ENCODE measurements at regions not wholly inside any gene's neighbourhood (a gene's known extent, or its start where the extent isn't known, plus 50 kb on each side); places are given as distances from the start of the nearest gene placed in this dataset.

GRCh38 chr1:90405726-90406125 lies 311.4 kb downstream of the BARHL2 start:
- no peak overlapping the region for H3K4ac ChIP-seq (ENCODE audit: low read depth, low read length)
- no peak for DNase-seq
- H3K27me3 ChIP-seq (ENCODE audit: insufficient read depth, low read length), result no peaks in the 10 kb centered on the region
- Mint-ChIP-seq H3K4me3 (no peak overlapping the region), H3K36me3 (ENCODE audit: insufficient read depth in 1 of 3, low read depth in 3 of 3) (no peaks in the 10 kb centered on the region), H3K9me3 (no peaks in the 10 kb centered on the region), H3K27me3 (ENCODE audit: low read depth) (no peaks in the 10 kb centered on the region), H3K27ac (no peak overlapping the region; a peak in 1 of 7 replicates), H3K4me1 (peaks cover 5 to 8% of the 10 kb centered on the region in 2 experiments; a peak in 3 of 4 replicates)
- WGBS (ENCODE audit: extremely low coverage, insufficient read length, low lambda C conversion rate), result no CpG with 5 or more reads among the region's 4 CpGs
- H2BK15ac ChIP-seq (ENCODE audit: low read depth, low read length), result no peak overlapping the region
- H2AFZ ChIP-seq (ENCODE audit: low read length), result no peak overlapping the region
- H3K23me2 ChIP-seq (ENCODE audit: insufficient read length, low read depth, low read length, poor library complexity, severe bottlenecking), result no peaks in the 10 kb centered on the region
- H2BK120ac ChIP-seq (ENCODE audit: low read depth, low read length, poor library complexity, severe bottlenecking), result no peak overlapping the region
- H3K27ac ChIP-seq (ENCODE audit: insufficient read length, low read depth, low read length), result no peak overlapping the region
- H3K79me2 ChIP-seq (ENCODE audit: insufficient read depth, low read length), result no peaks in the 10 kb centered on the region
- H3K4me2 ChIP-seq (ENCODE audit: insufficient read depth, insufficient read length, low read length), result no peak overlapping the region
- H2BK5ac ChIP-seq (ENCODE audit: insufficient read length, low read length), result no peak overlapping the region
- no peak overlapping the region for H3K23ac ChIP-seq (ENCODE audit: insufficient read length, low read depth, low read length)
- no peak overlapping the region for H4K8ac ChIP-seq (replicated peaks; ENCODE audit: insufficient read length, low read depth, low read length)
- H4K20me1 ChIP-seq (ENCODE audit: control insufficient read depth, insufficient read depth, insufficient read length), result no peaks in the 10 kb centered on the region
- no peak overlapping the region for H4K91ac ChIP-seq (ENCODE audit: insufficient read length, low read depth, low read length)
- H2AK5ac ChIP-seq (ENCODE audit: insufficient read length, low read length), result no peak overlapping the region
- H2BK12ac ChIP-seq (ENCODE audit: insufficient read length, low read depth, low read length), result no peak overlapping the region
- no peak overlapping the region for H3K56ac ChIP-seq (ENCODE audit: insufficient read length, low read depth, low read length)
- no peak overlapping the region for H3K14ac ChIP-seq (ENCODE audit: insufficient read depth, low read length)
- H3K4me1 ChIP-seq (ENCODE audit: insufficient read depth, low read length), result 0 out of 2 replicates have a peak, but pooled peaks cover 2% of the 10 kb centered on the region
- H3K18ac ChIP-seq (ENCODE audit: insufficient read length, low read depth, low read length), result no peak overlapping the region
- H4K5ac ChIP-seq (ENCODE audit: insufficient read length, low read depth, low read length), result no peak overlapping the region
- no peak overlapping the region for H3K9ac ChIP-seq (ENCODE audit: extremely low read depth, insufficient read length, low read length)
- H3K9me3 ChIP-seq (ENCODE audit: control insufficient read depth, low read depth, low read length), result no peaks in the 10 kb centered on the region
- H2BK20ac ChIP-seq (ENCODE audit: low read depth, low read length, poor library complexity, severe bottlenecking), result no peak overlapping the region
- H3T11ph ChIP-seq (ENCODE audit: low read length), result no peak overlapping the region
- TF ChIP-seq CTCF (conservative IDR thresholded peaks at IDR 0.05), result no peak
- no peaks in the 10 kb centered on the region for H3K79me1 ChIP-seq (ENCODE audit: insufficient read depth, low read depth, low read length, poor library complexity, severe bottlenecking)
